ENCODE measurements at regions not wholly inside any gene's neighbourhood (a gene's known extent, or its start where the extent isn't known, plus 50 kb on each side); places are given as distances from the start of the nearest gene placed in this dataset.

DNA sequence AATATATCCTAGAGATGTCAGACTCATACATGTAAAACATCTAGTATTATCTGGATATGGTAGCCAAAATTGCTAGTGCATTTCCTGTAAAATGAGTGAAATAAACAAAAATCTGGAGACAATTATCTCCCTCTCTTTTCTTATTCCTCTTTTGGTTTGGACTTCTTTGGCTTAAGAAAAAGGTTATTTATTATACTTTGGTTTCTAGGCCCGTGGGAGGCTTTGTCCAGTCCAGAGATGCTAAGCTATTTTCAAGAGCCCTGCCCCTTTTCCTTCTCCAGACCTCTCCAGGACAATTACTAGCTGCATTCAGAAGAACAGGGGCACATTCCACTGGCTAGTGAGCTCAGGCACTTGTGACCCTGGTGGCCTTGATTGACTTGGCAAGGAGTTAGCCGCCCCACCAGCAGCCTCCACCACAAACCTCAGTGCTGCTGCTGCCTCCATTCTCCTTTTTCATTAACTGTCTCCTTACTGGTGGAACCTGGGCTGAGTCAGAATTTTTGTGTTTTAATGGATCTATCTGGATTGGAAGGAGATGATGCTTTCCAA, 747.3 kb upstream of the TENM4 start:
- WGBS, 2 donors = 74 to 93% methylated on average over 2 of the region's 2 CpGs
- Histone ChIP-seq H3K36me3 (ENCODE audit: control insufficient read depth in 4 of 4, insufficient read depth in 4 of 4, low read length in 4 of 4) (no peaks in the 10 kb centered on the region), H3K27me3 (ENCODE audit: control insufficient read depth in 3 of 3, insufficient read depth in 3 of 3, low read length in 2 of 3) (no peaks in the 10 kb centered on the region), H3K4me3 (no peak overlapping the region), H3K27ac (ENCODE audit: low read depth in 1 of 2, low read length in 1 of 2) (no peak overlapping the region), H3K9me3 (ENCODE audit: control insufficient read depth in 4 of 4, insufficient read depth in 3 of 4, low read length in 3 of 4) (no peaks in the 10 kb centered on the region), H3K9ac (ENCODE audit: insufficient read depth in 1 of 2, low read length in 2 of 2) (no peak overlapping the region), H3K4me1 (ENCODE audit: control insufficient read depth in 5 of 5, insufficient read depth in 5 of 5, low read length in 5 of 5) (no peaks in the 10 kb centered on the region)
- ATAC-seq (ENCODE audit: insufficient read depth, low FRiP score) (no peak), DNase-seq (no peak)
- TF ChIP-seq, protein P1, sequence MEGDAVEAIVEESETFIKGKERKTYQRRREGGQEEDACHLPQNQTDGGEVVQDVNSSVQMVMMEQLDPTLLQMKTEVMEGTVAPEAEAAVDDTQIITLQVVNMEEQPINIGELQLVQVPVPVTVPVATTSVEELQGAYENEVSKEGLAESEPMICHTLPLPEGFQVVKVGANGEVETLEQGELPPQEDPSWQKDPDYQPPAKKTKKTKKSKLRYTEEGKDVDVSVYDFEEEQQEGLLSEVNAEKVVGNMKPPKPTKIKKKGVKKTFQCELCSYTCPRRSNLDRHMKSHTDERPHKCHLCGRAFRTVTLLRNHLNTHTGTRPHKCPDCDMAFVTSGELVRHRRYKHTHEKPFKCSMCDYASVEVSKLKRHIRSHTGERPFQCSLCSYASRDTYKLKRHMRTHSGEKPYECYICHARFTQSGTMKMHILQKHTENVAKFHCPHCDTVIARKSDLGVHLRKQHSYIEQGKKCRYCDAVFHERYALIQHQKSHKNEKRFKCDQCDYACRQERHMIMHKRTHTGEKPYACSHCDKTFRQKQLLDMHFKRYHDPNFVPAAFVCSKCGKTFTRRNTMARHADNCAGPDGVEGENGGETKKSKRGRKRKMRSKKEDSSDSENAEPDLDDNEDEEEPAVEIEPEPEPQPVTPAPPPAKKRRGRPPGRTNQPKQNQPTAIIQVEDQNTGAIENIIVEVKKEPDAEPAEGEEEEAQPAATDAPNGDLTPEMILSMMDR (IDR thresholded peaks at IDR 0.05; ENCODE audit: control extremely low read depth, extremely low read depth) = no peak

- Histone ChIP-seq H3K36me3 (ENCODE audit: control insufficient read depth in 4 of 4, insufficient read depth in 4 of 4, low read length in 4 of 4) (no peaks in the 10 kb centered on the region), H3K4me1 (ENCODE audit: control insufficient read depth in 5 of 5, insufficient read depth in 5 of 5, low read length in 5 of 5) (no peaks in the 10 kb centered on the region), H3K27ac (ENCODE audit: low read depth in 1 of 2, low read length in 1 of 2) (no peak overlapping the region), H3K9ac (ENCODE audit: insufficient read depth in 1 of 2, low read length in 2 of 2) (no peak overlapping the region), H3K9me3 (ENCODE audit: control insufficient read depth in 4 of 4, insufficient read depth in 3 of 4, low read length in 3 of 4) (no peaks in the 10 kb centered on the region), H3K4me3 (no peak overlapping the region), H3K27me3 (ENCODE audit: control insufficient read depth in 3 of 3, insufficient read depth in 3 of 3, low read length in 2 of 3) (no peaks in the 10 kb centered on the region)
- DNase-seq (no peak), ATAC-seq (ENCODE audit: insufficient read depth, low FRiP score) (no peak)
- 78% methylated on average over 3 of the region's 3 CpGs for WGBS, 2 donors
- TF ChIP-seq, protein P1 (IDR thresholded peaks at IDR 0.05; ENCODE audit: control extremely low read depth, extremely low read depth) = no peak
Observed at GRCh38 chr11:80186692-80187091, 745.9 kb upstream of the TENM4 start.

- H3K9me3 ChIP-seq (ENCODE audit: control insufficient read depth in 4 of 4, insufficient read depth in 3 of 4, low read length in 3 of 4) = peaks cover 0 to 8% (median 2%) of the 10 kb centered on the region in 4 donors
- no peak overlapping the region for H3K9ac ChIP-seq (ENCODE audit: insufficient read depth in 1 of 2, low read length in 2 of 2)
- no peak for DNase-seq
- no peak overlapping the region for H3K27ac ChIP-seq (ENCODE audit: low read depth in 1 of 2, low read length in 1 of 2)
- H3K4me3 ChIP-seq = no peak overlapping the region
- TF ChIP-seq, protein P1 (IDR thresholded peaks at IDR 0.05; ENCODE audit: control extremely low read depth, extremely low read depth) = no peak
- no peaks in the 10 kb centered on the region for H3K4me1 ChIP-seq (ENCODE audit: control insufficient read depth in 5 of 5, insufficient read depth in 5 of 5, low read length in 5 of 5)
- no peaks in the 10 kb centered on the region for H3K36me3 ChIP-seq (ENCODE audit: control insufficient read depth in 4 of 4, insufficient read depth in 4 of 4, low read length in 4 of 4)
- ATAC-seq (ENCODE audit: insufficient read depth, low FRiP score) = no peak
- H3K27me3 ChIP-seq (ENCODE audit: control insufficient read depth in 3 of 3, insufficient read depth in 3 of 3, low read length in 2 of 3) = no peaks in the 10 kb centered on the region
- WGBS, 2 donors = 75 to 81% methylated on average over 3 of the region's 3 CpGs
Observed at GRCh38 chr11:80182901-80183300, 742.1 kb upstream of the TENM4 start.

Data from lung (tissue), 11 donors.